ENCODE measurements at regions not wholly inside any gene's neighbourhood (a gene's known extent, or its start where the extent isn't known, plus 50 kb on each side); places are given as distances from the start of the nearest gene placed in this dataset.
A peak's percentile ranks its signal among the peaks of the same experiment; 100 is the strongest.

DNA sequence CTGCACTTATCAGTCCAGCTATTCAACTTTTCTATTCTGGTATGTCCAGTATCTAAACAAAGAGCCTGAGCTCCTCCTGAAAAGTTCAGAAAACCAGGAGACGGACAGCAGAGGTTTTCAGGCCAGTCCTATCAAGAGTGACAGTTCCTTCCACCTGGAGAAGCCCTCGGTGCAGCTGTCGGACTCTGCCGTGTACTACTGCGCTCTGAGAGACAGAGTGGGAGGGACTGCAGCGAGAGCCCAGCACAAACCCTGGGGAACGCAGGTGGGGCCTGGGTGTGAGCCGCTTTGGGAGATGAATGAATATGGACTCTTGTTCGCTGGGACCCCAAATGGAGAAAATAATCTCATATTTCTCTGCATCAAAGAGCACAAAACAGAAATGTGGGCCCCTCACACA is 329.8 kb upstream of the OR4E1 start:
- Histone ChIP-seq H3K27ac (ENCODE audit: low read depth, low read length) (no peak overlapping the region), H3K4me3 (ENCODE audit: low read length) (no peak overlapping the region), H3K4me2 (ENCODE audit: low read length) (no peak overlapping the region), H3K79me2 (ENCODE audit: control insufficient read depth, low read length) (no peaks in the 10 kb centered on the region), H3F3A (ENCODE audit: control insufficient read depth, insufficient read depth) (no peaks in the 10 kb centered on the region), H3K27me3 (ENCODE audit: control insufficient read depth, low read length) (no peaks in the 10 kb centered on the region), H3K36me3 (ENCODE audit: control insufficient read depth, low read length) (no peaks in the 10 kb centered on the region), H3K4me1 (ENCODE audit: control insufficient read depth, low read length) (no peaks in the 10 kb centered on the region), H3K9me2 (replicated peaks; ENCODE audit: control insufficient read depth, low read length) (no peaks in the 10 kb centered on the region), H3K9me3 (ENCODE audit: control insufficient read depth, insufficient read depth, low read length) (no peaks in the 10 kb centered on the region), H4K20me1 (ENCODE audit: control insufficient read depth, insufficient read depth, low read depth, low read length) (no peaks in the 10 kb centered on the region)
- TF ChIP-seq, protein P1, sequence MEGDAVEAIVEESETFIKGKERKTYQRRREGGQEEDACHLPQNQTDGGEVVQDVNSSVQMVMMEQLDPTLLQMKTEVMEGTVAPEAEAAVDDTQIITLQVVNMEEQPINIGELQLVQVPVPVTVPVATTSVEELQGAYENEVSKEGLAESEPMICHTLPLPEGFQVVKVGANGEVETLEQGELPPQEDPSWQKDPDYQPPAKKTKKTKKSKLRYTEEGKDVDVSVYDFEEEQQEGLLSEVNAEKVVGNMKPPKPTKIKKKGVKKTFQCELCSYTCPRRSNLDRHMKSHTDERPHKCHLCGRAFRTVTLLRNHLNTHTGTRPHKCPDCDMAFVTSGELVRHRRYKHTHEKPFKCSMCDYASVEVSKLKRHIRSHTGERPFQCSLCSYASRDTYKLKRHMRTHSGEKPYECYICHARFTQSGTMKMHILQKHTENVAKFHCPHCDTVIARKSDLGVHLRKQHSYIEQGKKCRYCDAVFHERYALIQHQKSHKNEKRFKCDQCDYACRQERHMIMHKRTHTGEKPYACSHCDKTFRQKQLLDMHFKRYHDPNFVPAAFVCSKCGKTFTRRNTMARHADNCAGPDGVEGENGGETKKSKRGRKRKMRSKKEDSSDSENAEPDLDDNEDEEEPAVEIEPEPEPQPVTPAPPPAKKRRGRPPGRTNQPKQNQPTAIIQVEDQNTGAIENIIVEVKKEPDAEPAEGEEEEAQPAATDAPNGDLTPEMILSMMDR (IDR thresholded peaks at IDR 0.05; ENCODE audit: low read depth, low read length, poor library complexity, severe bottlenecking) = no peak
- no peak for TF ChIP-seq EZH2phosphoT487 (IDR thresholded peaks at IDR 0.05; ENCODE audit: borderline replicate concordance, low read length)

DNA sequence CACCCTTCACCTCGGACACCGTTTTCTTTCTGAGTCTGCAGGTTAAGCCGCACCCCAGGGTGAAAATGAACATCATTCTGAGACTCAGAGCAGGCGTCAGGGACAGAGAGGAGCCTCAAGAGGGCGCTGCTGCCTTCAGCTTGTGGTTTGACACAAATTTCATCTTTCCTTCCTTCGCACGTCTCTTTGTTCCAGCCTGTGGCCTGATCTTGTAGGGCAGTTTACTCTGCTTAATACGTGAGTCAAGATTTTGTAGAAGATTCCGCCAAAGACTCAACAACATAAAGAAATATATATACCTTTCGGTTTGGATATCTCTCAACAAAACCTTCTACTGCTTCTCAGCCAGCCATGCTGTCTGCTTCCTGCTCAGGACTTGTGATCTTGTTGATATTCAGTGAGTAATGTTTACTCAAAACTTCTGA is 329.3 kb upstream of the OR4E1 start:
- H3K79me2 ChIP-seq (ENCODE audit: control insufficient read depth, low read length) = no peaks in the 10 kb centered on the region
- TF ChIP-seq EZH2phosphoT487 (IDR thresholded peaks at IDR 0.05; ENCODE audit: borderline replicate concordance, low read length) = no peak
- TF ChIP-seq, protein P1 (IDR thresholded peaks at IDR 0.05; ENCODE audit: low read depth, low read length, poor library complexity, severe bottlenecking) = peak; percentile 69
- no peaks in the 10 kb centered on the region for H3K4me1 ChIP-seq (ENCODE audit: control insufficient read depth, low read length)
- no peaks in the 10 kb centered on the region for H4K20me1 ChIP-seq (ENCODE audit: control insufficient read depth, insufficient read depth, low read depth, low read length)
- H3K27me3 ChIP-seq (ENCODE audit: control insufficient read depth, low read length) = no peaks in the 10 kb centered on the region
- H3K4me3 ChIP-seq (ENCODE audit: low read length) = no peak overlapping the region
- no peaks in the 10 kb centered on the region for H3F3A ChIP-seq (ENCODE audit: control insufficient read depth, insufficient read depth)
- H3K27ac ChIP-seq (ENCODE audit: low read depth, low read length) = no peak overlapping the region
- no peaks in the 10 kb centered on the region for H3K9me2 ChIP-seq (replicated peaks; ENCODE audit: control insufficient read depth, low read length)
- H3K36me3 ChIP-seq (ENCODE audit: control insufficient read depth, low read length) = no peaks in the 10 kb centered on the region
- H3K9me3 ChIP-seq (ENCODE audit: control insufficient read depth, insufficient read depth, low read length) = no peaks in the 10 kb centered on the region
- H3K4me2 ChIP-seq (ENCODE audit: low read length) = no peak overlapping the region

DNA sequence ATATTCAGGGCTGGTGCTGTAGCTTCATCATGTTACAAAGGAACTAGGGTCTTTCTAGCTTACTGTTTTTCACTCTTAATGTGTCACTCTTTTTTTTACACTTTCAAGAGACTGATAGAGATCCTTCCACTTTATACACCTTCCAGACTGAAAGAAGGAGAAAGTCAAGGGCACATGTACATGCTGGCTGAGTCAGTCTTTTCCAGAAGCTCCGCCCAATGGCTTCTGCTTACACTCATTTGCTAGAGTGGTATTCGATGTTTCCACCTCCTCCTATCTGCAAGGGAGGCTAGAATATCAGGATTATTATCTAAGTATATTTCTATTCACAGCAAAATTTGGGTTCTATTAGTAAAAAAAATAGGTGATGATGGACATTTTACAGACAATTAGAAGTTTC is 325.8 kb upstream of the OR4E1 start:
- H3K4me2 ChIP-seq (ENCODE audit: low read length) = no peak overlapping the region
- H3K4me1 ChIP-seq (ENCODE audit: control insufficient read depth, low read length) = no peaks in the 10 kb centered on the region
- no peaks in the 10 kb centered on the region for H3K36me3 ChIP-seq (ENCODE audit: control insufficient read depth, low read length)
- no peaks in the 10 kb centered on the region for H3F3A ChIP-seq (ENCODE audit: control insufficient read depth, insufficient read depth)
- H4K20me1 ChIP-seq (ENCODE audit: control insufficient read depth, insufficient read depth, low read depth, low read length) = no peaks in the 10 kb centered on the region
- H3K4me3 ChIP-seq (ENCODE audit: low read length) = no peak overlapping the region
- H3K9me2 ChIP-seq (replicated peaks; ENCODE audit: control insufficient read depth, low read length) = no peaks in the 10 kb centered on the region
- H3K79me2 ChIP-seq (ENCODE audit: control insufficient read depth, low read length) = no peaks in the 10 kb centered on the region
- H3K27me3 ChIP-seq (ENCODE audit: control insufficient read depth, low read length) = 0 out of 2 replicates have a peak, but pooled peaks cover 1% of the 10 kb centered on the region
- TF ChIP-seq, protein P1 (IDR thresholded peaks at IDR 0.05; ENCODE audit: low read depth, low read length, poor library complexity, severe bottlenecking) = no peak
- TF ChIP-seq EZH2phosphoT487 (IDR thresholded peaks at IDR 0.05; ENCODE audit: borderline replicate concordance, low read length) = no peak
- no peaks in the 10 kb centered on the region for H3K9me3 ChIP-seq (ENCODE audit: control insufficient read depth, insufficient read depth, low read length)
- no peak overlapping the region for H3K27ac ChIP-seq (ENCODE audit: low read depth, low read length)

Measured in DOHH2 (cell line).